MV-4-11 (cell line): ENCODE measurements at regions not wholly inside any gene's neighbourhood (a gene's known extent, or its start where the extent isn't known, plus 50 kb on each side); places are given as distances from the start of the nearest gene placed in this dataset.

Experiments used
- DNase-seq: peaks from one replicate; lab custom pipeline; 2025; lab: John Stamatoyannopoulos, UW

- DNase-seq: no peak
Observed at GRCh38 chr3:76627236-76627635, 412.7 kb upstream of the ROBO2 start.

- DNase-seq: no peak
Observed at GRCh38 chr3:76631251-76631650, 408.6 kb upstream of the ROBO2 start.

GRCh38 chr3:76638006-76638405 lies 401.9 kb upstream of the ROBO2 start:
- DNase-seq: no peak

GRCh38 chr3:76643623-76644304 lies 396.1 kb upstream of the ROBO2 start:
- no peak for DNase-seq

GRCh38 chr3:76644305-76644675 lies 395.6 kb upstream of the ROBO2 start:
- DNase-seq: no peak

GRCh38 chr3:76645724-76646123 lies 394.2 kb upstream of the ROBO2 start:
- no peak for DNase-seq

- no peak for DNase-seq
Observed at GRCh38 chr3:76646921-76647562, 392.9 kb upstream of the ROBO2 start.

GRCh38 chr3:76651784-76652183 lies 388.1 kb upstream of the ROBO2 start:
- no peak for DNase-seq

GRCh38 chr3:76652524-76652923 lies 387.4 kb upstream of the ROBO2 start:
- no peak for DNase-seq

GRCh38 chr3:76653640-76654251 lies 386.2 kb upstream of the ROBO2 start:
- DNase-seq: no peak

GRCh38 chr3:76656531-76657070 lies 383.3 kb upstream of the ROBO2 start:
- DNase-seq: no peak

- no peak for DNase-seq
Observed at GRCh38 chr3:76657909-76658308, 382.0 kb upstream of the ROBO2 start.

GRCh38 chr3:76661527-76662250 lies 378.2 kb upstream of the ROBO2 start:
- no peak for DNase-seq

GRCh38 chr3:76664816-76665215 lies 375.1 kb upstream of the ROBO2 start:
- no peak for DNase-seq

GRCh38 chr3:76668653-76669052 lies 371.2 kb upstream of the ROBO2 start:
- peak; percentile 95 for DNase-seq

GRCh38 chr3:76669322-76669721 lies 370.6 kb upstream of the ROBO2 start:
- DNase-seq: no peak

- DNase-seq: no peak
Observed at GRCh38 chr3:76673171-76673570, 366.7 kb upstream of the ROBO2 start.

GRCh38 chr3:76679541-76679940 lies 360.4 kb upstream of the ROBO2 start:
- DNase-seq: no peak

GRCh38 chr3:76683256-76683655 lies 356.6 kb upstream of the ROBO2 start:
- no peak for DNase-seq

GRCh38 chr3:76684946-76685345 lies 355.0 kb upstream of the ROBO2 start:
- no peak for DNase-seq

GRCh38 chr3:76685858-76686257 lies 354.0 kb upstream of the ROBO2 start:
- DNase-seq: no peak

- no peak for DNase-seq
Observed at GRCh38 chr3:76687019-76687418, 352.9 kb upstream of the ROBO2 start.

- DNase-seq: no peak
Observed at GRCh38 chr3:76694063-76694462, 345.8 kb upstream of the ROBO2 start.
